ENCODE measurements at regions not wholly inside any gene's neighbourhood (a gene's known extent, or its start where the extent isn't known, plus 50 kb on each side); places are given as distances from the start of the nearest gene placed in this dataset.

DNA sequence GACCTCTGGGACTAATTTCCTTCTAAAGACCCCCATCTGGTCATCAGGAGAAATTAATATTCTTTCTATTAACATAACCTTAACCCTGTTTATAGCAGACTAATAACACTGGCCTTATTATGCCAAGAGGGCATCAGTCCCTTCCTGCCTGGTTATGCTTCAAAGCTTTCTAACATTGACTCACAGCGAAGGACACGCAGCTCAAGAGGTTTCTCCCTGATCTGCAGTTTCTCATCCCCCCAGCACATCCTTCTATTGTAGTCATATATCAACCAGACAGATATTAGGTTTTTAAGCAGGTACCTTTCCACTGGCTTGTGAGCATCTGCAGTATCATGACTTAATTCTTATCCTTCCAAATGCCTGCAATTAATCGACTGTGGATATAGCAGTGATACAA is 100.0 kb upstream of the CXCR4 start:
- no peak for DNase-seq (ENCODE audit: low read depth in 1 of 2, low spot score in 1 of 2)

- no peak for DNase-seq (ENCODE audit: low read depth in 1 of 2, low spot score in 1 of 2)
Observed at GRCh38 chr2:136215908-136216472, 98.0 kb upstream of the CXCR4 start.

DNA sequence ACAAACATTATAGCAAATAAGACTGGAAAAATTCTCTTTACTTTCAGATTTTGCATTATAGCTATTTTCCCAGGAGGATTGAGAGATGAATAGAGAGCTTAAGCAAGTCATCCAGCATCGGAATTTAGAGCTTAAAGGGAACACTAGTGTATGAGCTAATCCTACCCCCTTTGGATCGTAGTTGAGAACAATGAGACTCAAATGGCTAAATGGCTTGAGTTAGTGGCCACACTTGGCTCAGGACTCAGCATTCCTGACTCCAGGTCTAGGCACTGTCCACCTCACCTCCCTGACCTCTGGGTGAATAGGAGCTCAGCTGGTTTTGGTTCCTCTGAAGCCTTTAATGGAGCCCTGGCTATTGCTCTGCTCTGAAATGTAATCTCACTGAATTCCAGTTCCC is 97.5 kb upstream of the CXCR4 start:
- DNase-seq (ENCODE audit: low read depth in 1 of 2, low spot score in 1 of 2): no peak

DNA sequence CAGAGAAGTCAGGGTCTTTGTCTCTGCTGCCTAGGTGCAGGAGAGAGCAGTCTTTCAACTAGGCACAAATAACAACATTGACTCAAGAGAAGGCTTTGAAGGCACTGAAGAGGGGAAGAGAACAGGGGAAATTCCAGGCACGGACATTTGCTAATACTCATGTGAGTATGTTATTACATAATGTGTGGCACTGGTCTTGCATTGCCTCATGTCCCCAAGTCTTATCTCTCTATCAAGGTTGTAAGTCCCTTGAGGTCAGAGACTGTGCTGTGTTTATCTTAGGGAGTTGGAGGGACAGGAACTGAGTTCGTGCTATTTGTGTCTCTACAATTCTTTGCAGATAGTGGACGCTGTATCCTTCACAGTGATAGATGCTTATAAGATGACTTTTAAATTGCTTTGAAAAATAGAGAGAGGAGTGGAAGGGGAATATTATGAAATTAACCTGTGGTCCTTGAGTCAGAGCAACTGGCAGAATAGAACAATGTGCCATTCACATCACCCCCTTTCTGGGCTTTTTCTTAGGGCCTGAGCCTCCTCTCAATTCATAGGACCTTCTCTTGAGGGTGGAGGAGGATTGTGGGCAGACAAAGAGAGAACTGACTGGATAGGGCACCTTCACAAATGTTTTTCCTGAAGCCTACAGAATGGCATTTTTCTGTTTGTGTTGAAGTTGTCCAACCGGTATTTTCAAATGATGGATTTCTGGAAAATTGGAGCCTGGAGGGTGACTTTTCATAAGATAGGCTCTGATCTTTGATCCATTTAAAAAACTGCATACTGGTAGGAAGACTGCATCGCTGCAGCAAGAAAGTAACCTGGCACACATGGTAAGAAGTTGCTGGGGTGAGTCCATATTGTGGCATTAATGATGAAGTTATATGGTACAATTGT is 96.6 kb upstream of the CXCR4 start:
- no peak for DNase-seq (ENCODE audit: low read depth in 1 of 2, low spot score in 1 of 2)

DNA sequence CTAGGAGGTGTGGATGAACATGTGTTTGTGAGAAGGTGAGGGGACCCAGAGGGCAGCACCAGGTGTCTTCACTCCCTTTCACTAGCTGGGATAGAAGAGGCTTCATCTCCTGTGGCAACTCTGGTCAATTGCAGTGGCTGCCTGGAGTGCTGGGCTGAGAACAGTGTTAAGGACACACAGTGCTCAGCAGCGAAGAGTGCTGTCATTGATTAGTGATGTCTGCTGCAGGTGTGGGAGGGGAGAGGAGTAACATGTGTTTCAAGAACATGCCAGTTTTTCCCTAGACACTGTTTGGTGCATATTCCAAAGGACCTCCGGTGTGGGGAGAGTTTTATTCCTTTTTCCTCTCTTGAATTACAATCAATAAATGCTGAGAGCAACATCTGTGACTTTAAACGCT is 95.9 kb upstream of the CXCR4 start:
- DNase-seq (ENCODE audit: low read depth in 1 of 2, low spot score in 1 of 2): no peak

DNA sequence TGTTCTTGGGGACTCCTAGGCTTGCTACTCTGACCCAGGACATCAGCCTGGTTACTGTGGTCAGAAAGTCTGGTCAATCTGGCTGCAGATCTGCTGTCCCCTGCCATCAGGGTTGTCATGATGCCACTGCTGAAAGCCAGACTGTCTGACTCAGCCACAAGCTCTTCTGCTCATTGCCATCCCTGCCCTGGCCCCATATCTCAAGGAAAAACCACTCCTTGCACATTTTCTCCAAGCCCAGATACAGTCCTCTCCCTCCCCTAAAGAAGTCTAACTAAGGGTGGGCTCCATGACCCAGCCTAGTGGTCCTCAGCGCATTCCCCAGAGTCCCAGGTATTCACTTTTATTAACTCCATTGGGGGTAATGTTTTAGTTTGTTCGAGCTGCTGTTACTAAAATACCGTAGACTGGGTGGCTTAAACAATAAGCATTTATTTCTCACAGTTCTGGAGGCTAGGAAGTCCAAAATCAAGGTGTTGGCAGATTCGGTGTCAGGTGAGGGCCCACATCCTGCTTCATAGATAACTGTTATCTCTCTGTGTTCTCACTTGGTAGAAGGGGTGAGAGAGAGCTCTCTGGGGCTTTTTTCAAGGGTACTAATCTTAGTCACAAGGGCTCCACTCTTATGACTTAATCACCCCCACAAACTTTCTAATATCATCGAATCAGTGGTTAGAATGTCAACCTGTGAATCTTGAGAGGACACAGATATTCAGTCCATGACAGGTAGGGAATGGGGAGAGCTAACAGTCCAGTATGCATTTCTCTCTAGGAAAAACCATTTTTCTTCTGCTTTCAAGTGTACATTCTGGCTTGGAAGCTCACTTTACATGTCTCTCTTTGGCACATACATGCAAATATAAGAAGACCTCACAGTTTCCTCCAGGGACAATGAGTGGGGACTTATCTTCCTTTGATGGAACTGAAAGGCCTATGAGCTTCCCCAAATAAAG is 94.8 kb upstream of the CXCR4 start:
- DNase-seq (ENCODE audit: low read depth in 1 of 2, low spot score in 1 of 2): no peak

DNA sequence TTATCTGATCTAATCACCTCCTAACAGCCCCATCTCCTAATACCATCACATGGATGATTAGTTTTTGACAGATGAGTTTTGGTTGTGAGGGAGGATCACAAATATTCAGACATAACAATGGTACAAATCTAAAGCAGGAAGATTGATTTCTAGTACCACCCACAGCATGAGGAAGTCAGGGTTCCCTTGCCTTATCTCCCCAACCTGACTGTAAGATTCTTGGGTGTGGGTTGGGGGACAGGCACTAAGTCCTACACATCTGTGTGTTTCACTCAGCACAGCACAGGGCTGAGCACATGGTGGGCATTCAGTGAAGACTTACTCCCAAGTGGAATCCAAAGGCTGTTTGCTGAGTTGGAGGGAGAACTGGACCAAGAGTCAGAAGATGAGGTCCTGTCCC is 93.8 kb upstream of the CXCR4 start:
- no peak for DNase-seq (ENCODE audit: low read depth in 1 of 2, low spot score in 1 of 2)

- no peak for DNase-seq (ENCODE audit: low read depth in 1 of 2, low spot score in 1 of 2)
Observed at GRCh38 chr2:136210822-136211221, 92.9 kb upstream of the CXCR4 start.

GRCh38 chr2:136210455-136210805 is 92.5 kb upstream of the CXCR4 start:
- DNase-seq (ENCODE audit: low read depth in 1 of 2, low spot score in 1 of 2): no peak

DNA sequence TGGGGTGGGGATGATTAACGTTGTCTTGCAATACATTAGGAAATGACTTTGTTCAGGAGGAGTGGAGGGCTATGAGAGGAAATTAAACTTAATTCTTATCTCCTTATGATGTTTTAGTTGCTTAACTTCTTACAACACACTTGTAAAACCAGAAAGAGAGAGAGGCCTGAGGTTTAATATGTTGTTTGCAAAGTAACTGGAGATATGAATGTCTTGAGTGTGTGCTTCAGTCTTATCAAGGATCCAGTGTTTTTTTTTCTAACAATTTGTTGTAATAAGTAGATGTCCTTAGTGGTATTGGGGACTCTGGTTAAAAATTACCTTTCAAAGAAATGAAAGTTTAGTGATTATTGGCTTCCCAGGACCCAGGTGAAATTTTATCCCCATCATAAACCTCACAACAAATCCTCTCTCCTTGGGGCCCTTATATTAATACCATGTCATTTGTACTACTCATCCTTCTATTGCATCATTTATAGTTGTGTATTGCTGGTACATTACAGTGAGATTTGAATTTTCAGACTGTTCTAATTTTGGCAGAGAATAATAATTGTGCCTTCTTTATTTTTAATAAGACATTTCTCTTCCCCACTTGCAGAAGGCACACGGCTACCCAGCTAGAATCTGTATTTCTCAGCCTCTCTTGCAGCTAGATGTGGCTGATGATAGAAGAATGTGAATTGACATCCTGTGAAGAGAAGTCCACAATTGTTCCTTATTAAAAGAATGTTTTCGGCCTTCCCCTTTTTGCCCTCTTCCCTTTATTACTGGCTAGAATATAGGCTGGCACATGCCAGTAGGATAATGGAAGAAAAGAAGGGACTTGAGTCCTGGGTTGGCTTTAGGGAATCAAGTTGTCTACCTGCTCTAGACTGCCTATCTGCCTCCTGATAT is 91.9 kb upstream of the CXCR4 start:
- no peak for DNase-seq (ENCODE audit: low read depth in 1 of 2, low spot score in 1 of 2)

DNA sequence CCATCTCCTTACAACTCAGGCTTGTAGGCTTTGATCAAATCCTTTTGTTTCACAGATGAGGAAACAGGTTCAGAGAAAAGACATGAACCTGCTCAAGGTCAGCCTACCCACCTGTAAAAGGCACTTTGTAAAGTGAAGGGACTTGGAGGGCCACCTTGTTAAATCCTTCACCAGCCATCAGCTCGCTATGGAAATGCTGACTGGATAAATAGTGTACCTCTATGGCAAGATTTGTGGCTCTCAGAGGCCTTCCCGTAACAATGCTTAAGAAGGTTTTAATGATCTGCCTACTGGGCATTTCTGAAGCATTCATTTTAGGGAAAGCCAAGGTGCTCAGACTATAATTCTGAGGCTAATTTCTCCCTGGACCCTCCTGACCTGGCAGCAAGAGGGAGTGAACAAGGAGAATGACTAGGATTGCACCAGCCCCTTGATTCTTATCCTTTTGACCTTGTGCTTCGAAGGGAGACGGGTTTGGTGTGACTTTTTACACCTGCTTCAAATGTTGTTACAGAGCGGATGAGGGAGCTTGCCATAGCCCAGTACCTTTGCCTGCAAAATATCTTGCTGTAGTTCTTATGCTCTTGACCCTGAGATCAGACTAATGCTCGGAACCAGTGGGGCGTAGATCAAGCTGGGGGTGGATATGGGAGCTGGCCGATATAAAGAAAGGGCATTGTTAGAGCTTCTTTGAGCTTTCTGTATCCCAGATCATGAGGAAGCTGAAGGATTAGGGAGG is 90.9 kb upstream of the CXCR4 start:
- no peak for DNase-seq (ENCODE audit: low read depth in 1 of 2, low spot score in 1 of 2)

DNA sequence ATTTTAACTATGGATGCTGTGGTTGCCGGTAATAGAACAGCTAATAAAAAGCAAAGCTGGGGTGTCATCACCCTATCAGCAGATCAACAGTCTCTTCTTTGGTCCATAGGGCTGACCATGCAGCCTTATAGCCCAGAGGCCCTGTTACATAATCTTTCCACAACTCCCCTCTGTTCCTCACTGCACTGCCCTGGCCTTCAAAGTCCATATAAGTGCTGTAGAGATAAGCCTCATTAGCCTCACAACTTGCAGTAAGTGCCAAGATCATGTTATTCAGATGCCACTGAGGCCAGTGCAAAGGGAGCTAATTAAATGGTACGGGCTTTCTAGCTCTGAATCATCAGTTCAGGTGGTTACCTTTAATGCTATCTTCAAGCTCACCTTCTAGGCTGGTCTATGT is 89.7 kb upstream of the CXCR4 start:
- DNase-seq (ENCODE audit: low read depth in 1 of 2, low spot score in 1 of 2): no peak

DNA sequence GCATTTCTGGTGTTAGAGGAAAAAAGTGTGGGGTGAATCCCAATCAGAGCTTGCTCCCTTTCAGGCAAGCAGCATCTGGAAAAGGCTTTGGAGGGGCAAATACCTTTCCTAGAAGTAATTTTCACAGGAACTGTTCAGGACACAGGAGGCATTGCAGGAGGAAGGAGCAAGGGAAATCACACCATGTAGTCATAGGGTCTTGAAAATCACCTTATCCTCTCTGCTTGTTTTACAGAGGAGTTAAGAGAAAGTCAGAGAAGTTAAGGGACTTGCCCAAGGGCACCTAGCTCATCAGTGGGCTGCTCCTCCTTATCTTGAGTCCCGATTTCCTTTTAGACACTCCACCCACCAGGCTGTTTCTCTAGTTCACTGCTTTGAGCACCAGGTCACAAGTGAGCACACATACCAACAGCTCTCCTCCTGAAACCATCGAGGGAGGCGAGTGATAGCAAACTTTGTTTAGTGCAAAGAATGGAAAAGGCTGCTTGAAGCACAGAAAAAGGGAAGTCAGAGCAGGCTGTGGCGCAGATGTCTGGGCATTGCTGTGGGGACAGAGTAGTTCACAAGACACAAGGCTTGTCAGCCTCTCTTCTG is 89.2 kb upstream of the CXCR4 start:
- no peak for DNase-seq (ENCODE audit: low read depth in 1 of 2, low spot score in 1 of 2)

DNA sequence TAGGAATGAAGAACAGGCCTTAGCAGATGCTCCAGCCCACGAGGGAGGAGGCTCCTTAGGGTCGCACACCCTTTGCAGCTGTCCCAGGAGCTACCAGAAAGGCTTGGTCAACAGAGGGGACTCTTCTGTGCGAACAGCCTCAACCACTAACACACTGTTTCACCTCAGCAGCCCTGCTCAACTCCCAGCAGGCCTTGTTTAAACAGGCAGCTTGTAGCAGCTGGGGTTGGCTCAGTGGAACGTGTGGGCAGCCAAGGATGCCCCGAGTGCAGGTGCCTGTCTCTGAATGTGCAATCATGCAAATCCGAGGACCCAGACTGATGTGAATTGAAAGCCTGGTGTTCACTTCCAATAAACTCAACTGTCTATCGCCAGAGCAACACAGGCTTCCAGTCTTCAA is 88.7 kb upstream of the CXCR4 start:
- no peak for DNase-seq (ENCODE audit: low read depth in 1 of 2, low spot score in 1 of 2)

- no peak for DNase-seq (ENCODE audit: low read depth in 1 of 2, low spot score in 1 of 2)
Observed at GRCh38 chr2:136205615-136206014, 87.7 kb upstream of the CXCR4 start.

DNA sequence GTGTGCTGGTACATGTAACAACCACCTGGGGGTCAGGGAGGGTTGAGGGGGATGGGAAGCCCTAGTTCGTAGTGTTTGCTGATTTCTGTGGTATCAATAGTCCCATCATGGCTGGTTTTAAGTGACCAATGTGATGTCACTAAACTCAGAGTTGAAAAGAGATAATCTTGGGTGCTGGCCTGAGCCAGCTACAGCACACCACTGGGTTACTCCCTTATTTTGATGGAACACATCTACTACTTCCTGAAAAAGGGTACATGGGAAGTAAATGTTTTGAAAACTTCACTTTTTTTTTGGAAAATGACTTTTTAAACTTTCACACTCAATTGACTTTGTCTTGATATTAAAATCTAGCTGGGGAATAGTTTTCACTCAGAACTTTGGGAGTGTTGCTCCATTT is 87.0 kb upstream of the CXCR4 start:
- DNase-seq (ENCODE audit: low read depth in 1 of 2, low spot score in 1 of 2): no peak

DNA sequence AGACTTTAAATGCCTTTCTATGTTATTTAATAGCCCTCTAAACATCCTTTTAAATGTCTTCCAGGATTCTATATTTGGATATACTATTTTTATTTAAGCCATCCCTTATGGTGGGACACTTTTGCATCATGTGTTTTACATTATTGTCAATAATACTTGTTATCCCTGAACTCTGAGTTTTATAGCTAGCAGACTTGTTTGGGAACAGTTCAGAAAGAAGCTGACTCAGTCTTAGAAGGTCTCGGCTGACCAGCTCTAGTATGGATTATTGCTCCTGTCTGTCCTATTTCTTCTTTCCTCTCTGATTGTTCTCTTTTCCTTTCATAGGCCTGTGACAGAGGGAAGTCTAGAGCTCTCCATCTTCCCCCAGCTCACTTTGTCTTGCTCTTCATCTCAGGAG is 77.3 kb upstream of the CXCR4 start:
- DNase-seq (ENCODE audit: low read depth in 1 of 2, low spot score in 1 of 2): no peak

- no peak for DNase-seq (ENCODE audit: low read depth in 1 of 2, low spot score in 1 of 2)
Observed at GRCh38 chr2:136191041-136191440, 73.1 kb upstream of the CXCR4 start.

GRCh38 chr2:136189221-136189782 is 71.4 kb upstream of the CXCR4 start:
- no peak for DNase-seq (ENCODE audit: low read depth in 1 of 2, low spot score in 1 of 2)

DNA sequence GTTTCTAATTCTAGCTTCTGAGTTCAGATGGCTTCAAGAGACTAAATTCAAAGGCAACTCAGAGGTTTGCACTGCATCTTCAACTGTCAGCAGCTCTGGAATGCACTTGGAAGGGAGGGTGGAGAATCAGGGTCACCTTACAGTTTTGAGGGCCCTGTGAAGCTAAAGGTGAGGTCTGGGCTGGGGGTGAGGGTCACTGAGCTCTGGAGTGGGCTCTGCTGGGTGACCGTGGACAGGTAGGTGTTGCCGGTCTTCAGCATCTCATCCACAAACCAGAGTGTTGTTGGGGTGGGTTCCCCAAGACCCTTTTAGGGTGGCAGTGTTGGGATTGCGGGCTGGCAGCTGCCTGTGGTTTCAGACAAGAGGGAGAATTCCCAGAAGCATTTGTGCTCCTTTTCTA is 70.1 kb upstream of the CXCR4 start:
- no peak for DNase-seq (ENCODE audit: low read depth in 1 of 2, low spot score in 1 of 2)

All from activated T-helper 1 cell treated with anti-CD3 and anti-CD28 coated beads, Interleukin-2, amount 50 U/mL, for 16 hours (primary cell).